Panc1 (cell line): ENCODE measurements at regions not wholly inside any gene's neighbourhood (a gene's known extent, or its start where the extent isn't known, plus 50 kb on each side); places are given as distances from the start of the nearest gene placed in this dataset.

Experiments used
- ATAC-seq: fragments of 200-7000 bp; cut with Tn5 transposase; 2 replicates; pipeline ENCODE4 v1.9.1; 2020; ENCODE audit warnings: mild to moderate bottlenecking, moderate library complexity
- BruUV-seq: library from RNA; stranded (reverse); fragments of 400-500 nt; replicated peaks from 2 replicates; lab custom pipeline; 2021; lab: Mats Ljungman, UMichigan
- CTCF ChIA-PET: fragments of 300-600 bp; sonication (Branson Sonifier 250); formaldehyde crosslinking; loops from one replicate; lab custom pipeline; 2022; ENCODE audit warnings: antibody characterized with exemption; lab: Charles Lee
- POLR2A ChIA-PET: fragments of 300-600 bp; sonication (Branson Sonifier 250); formaldehyde crosslinking; loops from one replicate; lab custom pipeline; 2022; ENCODE audit warnings: antibody characterized with exemption; lab: Charles Lee
- DNase-seq: peaks from one replicate; pipeline ENCODE4 v3.0.0-alpha.2; 2010; ENCODE audit warnings: low read depth, low spot score
- H3K27ac ChIP-seq: 2 replicates; pipeline ENCODE4 v1.5.1; 2011; ENCODE audit warnings: mild to moderate bottlenecking, low read length, inconsistent platforms
- H3K27me3 ChIP-seq: fragments of 200-500 bp; sonication (Bioruptor generic); 2 replicates; pipeline ENCODE4 v1.6.0; 2014; ENCODE audit warnings: low read length, inconsistent platforms; ENCODE audit not compliant: control insufficient read depth, insufficient read depth
- H3K36me3 ChIP-seq: fragments of 200-500 bp; sonication (Bioruptor generic); 2 replicates; pipeline ENCODE4 v1.5.1; 2014; ENCODE audit warnings: inconsistent platforms, mild to moderate bottlenecking, low read length, moderate library complexity; ENCODE audit not compliant: control insufficient read depth, insufficient read depth
- H3K4me1 ChIP-seq: 2 replicates; pipeline ENCODE4 v1.5.1; 2011; ENCODE audit warnings: inconsistent platforms, mild to moderate bottlenecking, low read length, moderate library complexity; ENCODE audit not compliant: control insufficient read depth, insufficient read depth
- H3K4me3 ChIP-seq, 2 experiments: 2 replicates each; pipeline ENCODE4 v1.5.1; 2011 to 2012; ENCODE audit warnings: low read depth in 2 of 2, low read length in 2 of 2, mild to moderate bottlenecking in 2 of 2, inconsistent platforms in 1 of 2, moderate library complexity in 1 of 2
- H3K9me3 ChIP-seq: fragments of 200-500 bp; sonication (Bioruptor generic); 2 replicates; pipeline ENCODE4 v1.5.1; 2014; ENCODE audit warnings: low read depth, mild to moderate bottlenecking, inconsistent platforms, low read length, moderate library complexity; ENCODE audit not compliant: control insufficient read depth, insufficient read depth
- POLR2AphosphoS5 ChIP-seq: IDR thresholded peaks from 2 replicates; pipeline ENCODE4 v1.6.1; 2012; ENCODE audit warnings: mild to moderate bottlenecking, low read depth, low read length, moderate library complexity
- SIN3A ChIP-seq: IDR thresholded peaks from 2 replicates; pipeline ENCODE4 v1.6.1; 2012; ENCODE audit warnings: low read depth, mild to moderate bottlenecking, low read length, moderate library complexity, borderline replicate concordance; ENCODE audit not compliant: insufficient read depth
- TCF7L2 ChIP-seq: IDR thresholded peaks from 2 replicates; pipeline ENCODE4 v1.6.1; 2011; ENCODE audit warnings: mild to moderate bottlenecking, low read depth, low read length, inconsistent platforms
- in situ Hi-C: cut with HindIII; loops from 2 replicates; pipeline ENCODE4 v1.10.0; 2016; ENCODE audit warnings: low sequenced_read_pairs, low pct_unique_long_range_greater_than_20kb
- intact Hi-C: fragments of 100-400 bp; cut with micrococcal nuclease; formaldehyde crosslinking; loops from one replicate; pipeline ENCODE4 v1.10.0; 2022; ENCODE audit not compliant: unreplicated experiment
- TF ChIP-seq, protein P1 (sequence below), 2 experiments: IDR thresholded peaks; 2 replicates each; pipeline ENCODE4 v1.6.1; 2011 to 2012; ENCODE audit warnings: low read depth in 2 of 2, control low read depth in 1 of 2, low read length in 1 of 2, mild to moderate bottlenecking in 1 of 2, moderate library complexity in 1 of 2; ENCODE audit not compliant: insufficient read depth in 1 of 2
- TF ChIP-seq, protein P2 (sequence below): fragments of 450-650 bp; IDR thresholded peaks from 2 replicates; pipeline ENCODE4 v1.5.1; 2017; ENCODE audit warnings: mild to moderate bottlenecking

- no TSS peak for BruUV-seq
- TF ChIP-seq TCF7L2 (no peak), POLR2AphosphoS5 (no peak), SIN3A (no peak)
- TF ChIP-seq, protein P1, sequence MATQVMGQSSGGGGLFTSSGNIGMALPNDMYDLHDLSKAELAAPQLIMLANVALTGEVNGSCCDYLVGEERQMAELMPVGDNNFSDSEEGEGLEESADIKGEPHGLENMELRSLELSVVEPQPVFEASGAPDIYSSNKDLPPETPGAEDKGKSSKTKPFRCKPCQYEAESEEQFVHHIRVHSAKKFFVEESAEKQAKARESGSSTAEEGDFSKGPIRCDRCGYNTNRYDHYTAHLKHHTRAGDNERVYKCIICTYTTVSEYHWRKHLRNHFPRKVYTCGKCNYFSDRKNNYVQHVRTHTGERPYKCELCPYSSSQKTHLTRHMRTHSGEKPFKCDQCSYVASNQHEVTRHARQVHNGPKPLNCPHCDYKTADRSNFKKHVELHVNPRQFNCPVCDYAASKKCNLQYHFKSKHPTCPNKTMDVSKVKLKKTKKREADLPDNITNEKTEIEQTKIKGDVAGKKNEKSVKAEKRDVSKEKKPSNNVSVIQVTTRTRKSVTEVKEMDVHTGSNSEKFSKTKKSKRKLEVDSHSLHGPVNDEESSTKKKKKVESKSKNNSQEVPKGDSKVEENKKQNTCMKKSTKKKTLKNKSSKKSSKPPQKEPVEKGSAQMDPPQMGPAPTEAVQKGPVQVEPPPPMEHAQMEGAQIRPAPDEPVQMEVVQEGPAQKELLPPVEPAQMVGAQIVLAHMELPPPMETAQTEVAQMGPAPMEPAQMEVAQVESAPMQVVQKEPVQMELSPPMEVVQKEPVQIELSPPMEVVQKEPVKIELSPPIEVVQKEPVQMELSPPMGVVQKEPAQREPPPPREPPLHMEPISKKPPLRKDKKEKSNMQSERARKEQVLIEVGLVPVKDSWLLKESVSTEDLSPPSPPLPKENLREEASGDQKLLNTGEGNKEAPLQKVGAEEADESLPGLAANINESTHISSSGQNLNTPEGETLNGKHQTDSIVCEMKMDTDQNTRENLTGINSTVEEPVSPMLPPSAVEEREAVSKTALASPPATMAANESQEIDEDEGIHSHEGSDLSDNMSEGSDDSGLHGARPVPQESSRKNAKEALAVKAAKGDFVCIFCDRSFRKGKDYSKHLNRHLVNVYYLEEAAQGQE (IDR thresholded peaks at IDR 0.05; ENCODE audit: insufficient read depth in 1 of 2, low read depth in 2 of 2, low read length in 1 of 2) = no peak
- TF ChIP-seq, protein P2, sequence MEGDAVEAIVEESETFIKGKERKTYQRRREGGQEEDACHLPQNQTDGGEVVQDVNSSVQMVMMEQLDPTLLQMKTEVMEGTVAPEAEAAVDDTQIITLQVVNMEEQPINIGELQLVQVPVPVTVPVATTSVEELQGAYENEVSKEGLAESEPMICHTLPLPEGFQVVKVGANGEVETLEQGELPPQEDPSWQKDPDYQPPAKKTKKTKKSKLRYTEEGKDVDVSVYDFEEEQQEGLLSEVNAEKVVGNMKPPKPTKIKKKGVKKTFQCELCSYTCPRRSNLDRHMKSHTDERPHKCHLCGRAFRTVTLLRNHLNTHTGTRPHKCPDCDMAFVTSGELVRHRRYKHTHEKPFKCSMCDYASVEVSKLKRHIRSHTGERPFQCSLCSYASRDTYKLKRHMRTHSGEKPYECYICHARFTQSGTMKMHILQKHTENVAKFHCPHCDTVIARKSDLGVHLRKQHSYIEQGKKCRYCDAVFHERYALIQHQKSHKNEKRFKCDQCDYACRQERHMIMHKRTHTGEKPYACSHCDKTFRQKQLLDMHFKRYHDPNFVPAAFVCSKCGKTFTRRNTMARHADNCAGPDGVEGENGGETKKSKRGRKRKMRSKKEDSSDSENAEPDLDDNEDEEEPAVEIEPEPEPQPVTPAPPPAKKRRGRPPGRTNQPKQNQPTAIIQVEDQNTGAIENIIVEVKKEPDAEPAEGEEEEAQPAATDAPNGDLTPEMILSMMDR = no peak
- Histone ChIP-seq H3K4me3 (no peak overlapping the region), H3K9me3 (no peaks in the 10 kb centered on the region), H3K27ac (no peak overlapping the region), H3K36me3 (no peaks in the 10 kb centered on the region), H3K27me3 (no peaks in the 10 kb centered on the region), H3K4me1 (no peaks in the 10 kb centered on the region)
- POLR2A ChIA-PET = no interaction called here
- intact Hi-C loops (no loop called here), in situ Hi-C loops (no loop called here)
- no peak for DNase-seq
- CTCF ChIA-PET = no interaction called here
- no peak for ATAC-seq
Measured at GRCh38 chr3:116640109-116640508, 69.5 kb upstream of the TUSC7 start.

- Histone ChIP-seq H3K36me3 (no peaks in the 10 kb centered on the region), H3K4me1 (no peaks in the 10 kb centered on the region), H3K27ac (no peak overlapping the region), H3K27me3 (no peaks in the 10 kb centered on the region), H3K4me3 (no peak overlapping the region), H3K9me3 (no peaks in the 10 kb centered on the region)
- in situ Hi-C loops (no loop called here), intact Hi-C loops (no loop called here)
- ChIA-PET POLR2A (no interaction called here), CTCF (no interaction called here)
- no TSS peak for BruUV-seq
- ATAC-seq = no peak
- TF ChIP-seq TCF7L2 (no peak), SIN3A (no peak), POLR2AphosphoS5 (no peak)
- TF ChIP-seq, protein P1 (IDR thresholded peaks at IDR 0.05; ENCODE audit: insufficient read depth in 1 of 2, low read depth in 2 of 2, low read length in 1 of 2) = no peak
- TF ChIP-seq, protein P2 = no peak
- no peak for DNase-seq
Measured at GRCh38 chr3:116643001-116643400, 66.6 kb upstream of the TUSC7 start.
